DND-41 (cell line): ENCODE measurements at regions not wholly inside any gene's neighbourhood (a gene's known extent, or its start where the extent isn't known, plus 50 kb on each side); places are given as distances from the start of the nearest gene placed in this dataset.

Source experiments
- CTCF ChIP-seq: IDR thresholded peaks from 2 replicates; pipeline ENCODE4 v1.5.1; 2012; ENCODE audit warnings: borderline replicate concordance, low read length, moderate library complexity, mild to moderate bottlenecking; ENCODE audit not compliant: poor library complexity, severe bottlenecking; ENCODE audit errors: extremely low read depth
- EZH2 ChIP-seq: IDR thresholded peaks from 3 replicates; pipeline ENCODE4 v1.6.1; 2012; ENCODE audit warnings: borderline replicate concordance, low read depth, mild to moderate bottlenecking, moderate library complexity, low read length, inconsistent platforms; ENCODE audit not compliant: severe bottlenecking

DNA sequence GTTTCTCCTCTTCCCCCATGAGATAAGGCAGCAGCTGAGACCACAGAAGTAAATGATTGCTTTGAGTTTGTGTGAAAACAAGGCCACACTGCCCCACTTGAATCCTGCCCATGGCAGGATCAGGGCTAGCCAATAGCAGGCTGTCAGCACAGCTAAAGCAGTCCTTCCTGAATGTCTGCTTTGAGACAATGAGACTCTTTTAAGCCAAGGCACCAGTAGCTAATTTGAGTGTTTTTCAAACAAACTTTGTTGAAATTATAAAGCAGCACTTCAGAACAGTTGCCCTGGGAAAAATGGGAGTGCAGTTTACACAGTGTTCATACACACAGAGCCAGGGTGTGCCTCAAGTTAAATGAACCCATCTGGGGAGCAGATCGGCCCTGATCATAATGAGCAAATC is 103.5 kb upstream of the OR5AK2 start:
- TF ChIP-seq EZH2: no peak
- TF ChIP-seq CTCF: no peak
